H1 (cell line): ENCODE measurements at regions not wholly inside any gene's neighbourhood (a gene's known extent, or its start where the extent isn't known, plus 50 kb on each side); places are given as distances from the start of the nearest gene placed in this dataset.

Source experiments
- ASH2L ChIP-seq: fragments of 200-600, 300-600 bp; sonication (generic); IDR thresholded peaks from one replicate; pipeline ENCODE4 v1.7.1; 2017; ENCODE audit warnings: low read length
- CBX5 ChIP-seq: fragments of 300-800, 300-1000 bp; sonication (generic); IDR thresholded peaks from 2 replicates; pipeline ENCODE4 v1.7.1; 2016; ENCODE audit warnings: antibody characterized with exemption, low read length, low read depth
- CBX8 ChIP-seq: fragments of 300-800, 300-1000 bp; sonication (generic); IDR thresholded peaks from 2 replicates; pipeline ENCODE4 v1.7.1; 2016; ENCODE audit warnings: low read depth, low read length, borderline replicate concordance
- CEBPB ChIP-seq: IDR thresholded peaks from 2 replicates; pipeline ENCODE4 v1.6.1; 2012; ENCODE audit warnings: low read depth, low read length
- EGR1 ChIP-seq: IDR thresholded peaks from 2 replicates; pipeline ENCODE4 v1.6.1; 2011; ENCODE audit warnings: low read depth, low read length, borderline replicate concordance
- JUN ChIP-seq: IDR thresholded peaks from 2 replicates; pipeline ENCODE4 v1.6.1; 2011; ENCODE audit warnings: low read depth, mild to moderate bottlenecking, improper control_type of control experiment, low read length
- KDM4A ChIP-seq: IDR thresholded peaks from one replicate; pipeline ENCODE4 v1.7.1; 2012; ENCODE audit warnings: low read depth, mild to moderate bottlenecking, moderate library complexity, low read length, inconsistent platforms; ENCODE audit not compliant: severe bottlenecking
- NRF1 ChIP-seq: IDR thresholded peaks from 2 replicates; pipeline ENCODE4 v1.6.1; 2011; ENCODE audit warnings: mild to moderate bottlenecking, low read depth, low read length, improper control_type of control experiment
- PHF8 ChIP-seq: fragments of 200-600 bp; sonication (generic); conservative IDR thresholded peaks from 2 replicates; pipeline ENCODE4 v1.7.1; 2012; ENCODE audit warnings: low read depth, mild to moderate bottlenecking, inconsistent platforms, low read length, moderate library complexity
- SIN3A ChIP-seq, 2 experiments: IDR thresholded peaks in 1 of 2; conservative IDR thresholded peaks in 1 of 2; 2 replicates each; pipeline ENCODE4 v1.6.1; 2011 to 2012; ENCODE audit warnings: low read length in 2 of 2, improper control_type of control experiment in 1 of 2, low read depth in 1 of 2, mild to moderate bottlenecking in 1 of 2
- SIX5 ChIP-seq: IDR thresholded peaks from 2 replicates; pipeline ENCODE4 v1.6.1; 2011; ENCODE audit warnings: mild to moderate bottlenecking, low read depth, low read length
- SP1 ChIP-seq: IDR thresholded peaks from 2 replicates; pipeline ENCODE4 v1.6.1; 2011; ENCODE audit warnings: low read depth, low read length
- TAF1 ChIP-seq: IDR thresholded peaks from 2 replicates; pipeline ENCODE4 v1.6.1; 2011; ENCODE audit warnings: mild to moderate bottlenecking, low read depth, low read length
- YY1 ChIP-seq: IDR thresholded peaks from 2 replicates; pipeline ENCODE4 v1.6.1; 2011; ENCODE audit warnings: low read depth, mild to moderate bottlenecking, low read length
- TF ChIP-seq, protein P1 (sequence below): IDR thresholded peaks from 2 replicates; pipeline ENCODE4 v1.6.1; 2012; ENCODE audit warnings: low read length, inconsistent platforms
- TF ChIP-seq, protein P2 (sequence below): IDR thresholded peaks from 2 replicates; pipeline ENCODE4 v1.6.1; 2011; ENCODE audit warnings: low read length, improper control_type of control experiment

DNA sequence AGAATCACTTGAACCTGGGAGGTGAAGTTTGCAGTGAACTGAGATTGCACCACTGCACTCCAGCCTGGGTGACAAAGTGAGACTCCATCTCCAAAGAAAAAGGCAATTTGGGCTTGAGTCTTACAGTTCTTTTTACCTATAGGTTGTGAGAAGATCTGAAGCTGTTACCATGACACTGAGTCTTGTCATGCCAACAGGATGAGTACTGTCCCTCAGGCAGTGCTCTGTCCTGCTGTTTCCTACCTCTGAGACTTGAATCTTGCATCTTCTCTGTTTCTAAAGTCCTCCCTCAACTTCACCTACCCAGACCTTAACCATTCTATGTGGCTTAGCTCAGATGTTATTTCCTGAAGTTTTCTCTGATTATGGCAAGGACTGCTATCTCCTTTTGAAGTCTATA lies 400.8 kb upstream of the PRICKLE1 start (continued):
- TF ChIP-seq, protein P1, sequence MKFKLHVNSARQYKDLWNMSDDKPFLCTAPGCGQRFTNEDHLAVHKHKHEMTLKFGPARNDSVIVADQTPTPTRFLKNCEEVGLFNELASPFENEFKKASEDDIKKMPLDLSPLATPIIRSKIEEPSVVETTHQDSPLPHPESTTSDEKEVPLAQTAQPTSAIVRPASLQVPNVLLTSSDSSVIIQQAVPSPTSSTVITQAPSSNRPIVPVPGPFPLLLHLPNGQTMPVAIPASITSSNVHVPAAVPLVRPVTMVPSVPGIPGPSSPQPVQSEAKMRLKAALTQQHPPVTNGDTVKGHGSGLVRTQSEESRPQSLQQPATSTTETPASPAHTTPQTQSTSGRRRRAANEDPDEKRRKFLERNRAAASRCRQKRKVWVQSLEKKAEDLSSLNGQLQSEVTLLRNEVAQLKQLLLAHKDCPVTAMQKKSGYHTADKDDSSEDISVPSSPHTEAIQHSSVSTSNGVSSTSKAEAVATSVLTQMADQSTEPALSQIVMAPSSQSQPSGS: no peak
- no peak for TF ChIP-seq KDM4A
- TF ChIP-seq CBX5: no peak
- no peak for TF ChIP-seq ASH2L
- TF ChIP-seq JUN: no peak
- no peak for TF ChIP-seq SIN3A (conservative IDR thresholded peaks at IDR 0.05 in 1 of 2, IDR thresholded peaks at IDR 0.05 in 1 of 2; ENCODE audit: low read depth in 1 of 2, low read length in 2 of 2)
- TF ChIP-seq SIX5: no peak
- TF ChIP-seq PHF8: no peak
- no peak for TF ChIP-seq CEBPB
- TF ChIP-seq CBX8: no peak
- TF ChIP-seq, protein P2, sequence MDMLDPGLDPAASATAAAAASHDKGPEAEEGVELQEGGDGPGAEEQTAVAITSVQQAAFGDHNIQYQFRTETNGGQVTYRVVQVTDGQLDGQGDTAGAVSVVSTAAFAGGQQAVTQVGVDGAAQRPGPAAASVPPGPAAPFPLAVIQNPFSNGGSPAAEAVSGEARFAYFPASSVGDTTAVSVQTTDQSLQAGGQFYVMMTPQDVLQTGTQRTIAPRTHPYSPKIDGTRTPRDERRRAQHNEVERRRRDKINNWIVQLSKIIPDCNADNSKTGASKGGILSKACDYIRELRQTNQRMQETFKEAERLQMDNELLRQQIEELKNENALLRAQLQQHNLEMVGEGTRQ: no peak
- no peak for TF ChIP-seq NRF1
- TF ChIP-seq SP1: no peak
- no peak for TF ChIP-seq TAF1
- TF ChIP-seq YY1: no peak
- no peak for TF ChIP-seq EGR1
